SU-DHL-6 (cell line): ENCODE measurements at regions not wholly inside any gene's neighbourhood (a gene's known extent, or its start where the extent isn't known, plus 50 kb on each side); places are given as distances from the start of the nearest gene placed in this dataset.

Experiments used
- CTCF ChIP-seq: fragments of 200-600 bp; sonication (generic); IDR thresholded peaks from one replicate; pipeline ENCODE4 v1.5.1; 2017; ENCODE audit warnings: antibody characterized with exemption, mild to moderate bottlenecking, low read length, moderate library complexity; ENCODE audit not compliant: insufficient read depth, poor library complexity, severe bottlenecking
- EZH2phosphoT487 ChIP-seq: fragments of 200-600 bp; sonication (generic), shearing (Covaris generic); conservative IDR thresholded peaks from 2 replicates; pipeline ENCODE4 v1.6.1; 2018; ENCODE audit warnings: mild to moderate bottlenecking, antibody characterized with exemption, low read length, moderate library complexity, mixed read lengths

- TF ChIP-seq CTCF (no peak), EZH2phosphoT487 (no peak)
Observed at GRCh38 chr16:85365120-85365519, 248.0 kb upstream of the GSE1 start.
